ENCODE measurements at regions not wholly inside any gene's neighbourhood (a gene's known extent, or its start where the extent isn't known, plus 50 kb on each side); places are given as distances from the start of the nearest gene placed in this dataset.

GRCh38 chr11:24437123-24437522, 59.7 kb upstream of the LUZP2 start:
- TF ChIP-seq CTCF (IDR thresholded peaks at IDR 0.05; ENCODE audit: low read depth, low read length): no peak
- DNase-seq (ENCODE audit: extremely low read depth, low read depth): no peak

All from AG09319 (cell line).